NB4 (cell line): ENCODE measurements at regions not wholly inside any gene's neighbourhood (a gene's known extent, or its start where the extent isn't known, plus 50 kb on each side); places are given as distances from the start of the nearest gene placed in this dataset.

Experiments
- DNase-seq: peaks from one replicate; pipeline ENCODE4 v3.0.0; 2010; ENCODE audit warnings: low read depth
- H3K4me3 ChIP-seq: one replicate; pipeline ENCODE4 v1.5.1; 2011; ENCODE audit warnings: mild to moderate bottlenecking, low read depth, low read length, moderate library complexity
- MYC ChIP-seq: IDR thresholded peaks from 2 replicates; pipeline ENCODE4 v1.6.1; 2011; ENCODE audit warnings: low read depth, low read length
- POLR2A ChIP-seq: IDR thresholded peaks from 2 replicates; pipeline ENCODE4 v1.6.1; 2011; ENCODE audit warnings: mild to moderate bottlenecking; ENCODE audit not compliant: insufficient read length; ENCODE audit errors: extremely low read depth
- TF ChIP-seq, protein P1 (sequence below): IDR thresholded peaks from 2 replicates; pipeline ENCODE4 v1.6.1; 2011; ENCODE audit warnings: low read depth, low read length
- TF ChIP-seq, protein P2 (sequence below): IDR thresholded peaks from one replicate; pipeline ENCODE4 v1.5.1; 2012; ENCODE audit warnings: low read depth, low read length

DNA sequence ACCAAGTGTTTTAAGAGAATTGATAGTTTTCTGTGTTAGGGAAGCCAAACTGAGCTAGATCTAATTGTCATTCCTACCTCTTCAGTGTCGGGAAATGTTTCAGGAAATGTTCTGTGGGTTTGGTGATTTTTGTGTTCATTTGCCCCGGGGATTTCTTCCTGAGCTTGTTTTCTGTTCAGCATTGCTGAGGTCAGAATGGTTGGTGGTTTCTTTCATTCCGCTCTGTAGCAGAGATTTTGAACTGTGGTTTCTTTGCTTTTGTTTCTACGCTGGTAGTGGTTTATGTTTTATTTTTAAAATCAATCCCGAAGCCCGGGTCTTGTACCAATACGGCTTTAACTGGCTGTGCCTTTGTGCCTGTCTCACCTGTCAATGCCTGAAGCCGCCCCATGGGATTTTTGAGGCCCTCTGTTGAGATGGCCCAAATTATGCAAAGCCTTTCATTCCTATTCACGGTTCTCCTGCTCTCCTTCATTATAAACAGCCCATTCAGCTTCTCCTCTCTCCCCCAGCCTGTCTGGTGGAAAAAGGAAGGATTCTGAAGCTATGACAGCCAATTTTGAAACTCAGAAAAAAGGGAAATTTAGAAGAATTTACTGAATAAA is 417.2 kb upstream of the KAZN start:
- no peak for DNase-seq
- TF ChIP-seq POLR2A (no peak), MYC (no peak)
- TF ChIP-seq, protein P1, sequence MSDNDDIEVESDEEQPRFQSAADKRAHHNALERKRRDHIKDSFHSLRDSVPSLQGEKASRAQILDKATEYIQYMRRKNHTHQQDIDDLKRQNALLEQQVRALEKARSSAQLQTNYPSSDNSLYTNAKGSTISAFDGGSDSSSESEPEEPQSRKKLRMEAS, result no peak
- TF ChIP-seq, protein P2, sequence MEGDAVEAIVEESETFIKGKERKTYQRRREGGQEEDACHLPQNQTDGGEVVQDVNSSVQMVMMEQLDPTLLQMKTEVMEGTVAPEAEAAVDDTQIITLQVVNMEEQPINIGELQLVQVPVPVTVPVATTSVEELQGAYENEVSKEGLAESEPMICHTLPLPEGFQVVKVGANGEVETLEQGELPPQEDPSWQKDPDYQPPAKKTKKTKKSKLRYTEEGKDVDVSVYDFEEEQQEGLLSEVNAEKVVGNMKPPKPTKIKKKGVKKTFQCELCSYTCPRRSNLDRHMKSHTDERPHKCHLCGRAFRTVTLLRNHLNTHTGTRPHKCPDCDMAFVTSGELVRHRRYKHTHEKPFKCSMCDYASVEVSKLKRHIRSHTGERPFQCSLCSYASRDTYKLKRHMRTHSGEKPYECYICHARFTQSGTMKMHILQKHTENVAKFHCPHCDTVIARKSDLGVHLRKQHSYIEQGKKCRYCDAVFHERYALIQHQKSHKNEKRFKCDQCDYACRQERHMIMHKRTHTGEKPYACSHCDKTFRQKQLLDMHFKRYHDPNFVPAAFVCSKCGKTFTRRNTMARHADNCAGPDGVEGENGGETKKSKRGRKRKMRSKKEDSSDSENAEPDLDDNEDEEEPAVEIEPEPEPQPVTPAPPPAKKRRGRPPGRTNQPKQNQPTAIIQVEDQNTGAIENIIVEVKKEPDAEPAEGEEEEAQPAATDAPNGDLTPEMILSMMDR, result no peak
- no peak overlapping the region for H3K4me3 ChIP-seq

DNA sequence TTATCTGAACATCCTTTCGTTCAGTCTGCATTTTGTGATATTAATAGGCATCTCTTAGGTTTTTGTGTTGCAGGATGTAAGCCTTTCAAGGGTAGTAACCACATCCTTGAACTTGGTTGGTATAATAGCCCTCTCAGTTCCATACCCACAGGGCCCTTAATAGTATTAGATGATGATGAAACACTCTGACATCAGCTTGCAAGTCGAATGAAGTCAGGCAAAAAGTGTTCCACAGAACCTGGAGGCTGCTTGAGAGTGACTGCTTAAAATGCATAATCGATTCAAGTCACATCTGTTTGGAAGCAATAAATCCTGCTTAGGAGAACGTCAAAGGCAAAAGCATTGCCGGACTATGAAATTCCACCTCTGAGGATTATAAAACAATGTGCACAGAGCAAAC is 415.6 kb upstream of the KAZN start:
- DNase-seq, result no peak
- TF ChIP-seq, protein P1, result no peak
- TF ChIP-seq, protein P2, result no peak
- TF ChIP-seq MYC (no peak), POLR2A (no peak)
- no peak overlapping the region for H3K4me3 ChIP-seq

DNA sequence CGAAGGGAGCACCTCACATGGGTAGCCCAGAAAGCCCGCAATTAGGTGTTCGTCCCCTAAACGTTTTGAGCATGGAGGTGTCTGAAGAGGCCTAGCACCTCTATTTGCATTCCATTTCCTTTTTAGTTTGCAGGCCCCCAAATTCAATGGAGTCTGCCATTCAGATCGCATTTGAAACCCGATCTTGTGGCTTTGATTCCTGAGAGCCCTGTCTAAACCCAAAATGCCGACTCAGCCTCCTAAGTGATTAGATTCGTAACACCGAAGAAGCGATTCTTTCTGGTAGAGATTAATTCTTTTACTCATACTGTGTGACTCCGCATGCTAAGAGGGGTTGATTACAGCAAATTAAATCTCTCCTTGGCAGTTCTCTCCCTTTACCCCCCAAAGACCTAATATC is 415.2 kb upstream of the KAZN start:
- no peak for DNase-seq
- TF ChIP-seq MYC, result no peak
- TF ChIP-seq, protein P2, result no peak
- TF ChIP-seq, protein P1, result no peak
- TF ChIP-seq POLR2A, result no peak
- no peak overlapping the region for H3K4me3 ChIP-seq

DNA sequence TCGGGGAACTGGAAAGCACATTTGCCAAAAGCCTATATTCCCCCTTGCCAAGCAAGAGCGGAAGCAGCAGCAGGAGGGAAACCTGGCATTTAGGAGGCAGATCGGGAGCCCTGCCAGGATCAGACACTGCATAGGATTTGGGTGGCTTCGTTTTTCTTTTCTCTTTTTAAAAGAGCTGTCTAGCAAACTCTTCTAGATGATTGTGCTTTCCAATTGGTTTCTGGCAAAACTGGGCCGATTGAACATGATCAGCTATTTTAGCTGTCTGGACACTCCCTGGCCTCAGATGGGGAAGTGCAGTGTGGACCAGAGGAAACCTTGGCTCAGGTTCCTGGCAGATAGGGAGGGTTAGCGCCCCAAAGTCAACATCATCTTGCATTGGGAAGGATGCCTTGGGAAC is 414.0 kb upstream of the KAZN start:
- DNase-seq, result no peak
- TF ChIP-seq POLR2A (no peak), MYC (no peak)
- TF ChIP-seq, protein P2, result no peak
- TF ChIP-seq, protein P1, result no peak
- H3K4me3 ChIP-seq, result no peak overlapping the region

DNA sequence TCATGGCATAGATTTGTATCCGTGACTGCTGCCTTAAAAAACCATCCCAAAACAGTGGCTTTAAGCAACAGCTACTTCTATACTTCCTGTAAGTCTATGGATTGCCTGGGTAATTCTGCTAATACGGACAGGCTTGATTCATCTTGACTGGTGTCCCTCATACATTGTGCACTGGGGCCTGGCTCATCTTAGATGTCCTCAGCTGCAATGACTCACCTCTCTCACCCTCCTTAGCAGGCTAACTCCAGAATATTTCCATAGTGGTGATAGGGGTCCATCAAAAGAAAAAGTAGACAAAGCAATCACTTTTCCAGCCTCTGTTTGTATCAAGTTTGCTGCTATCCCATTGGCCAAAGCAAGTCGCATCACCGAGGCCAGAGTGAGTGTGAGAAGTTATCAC is 409.1 kb upstream of the KAZN start:
- H3K4me3 ChIP-seq, result no peak overlapping the region
- no peak for DNase-seq
- TF ChIP-seq MYC (no peak), POLR2A (no peak)
- TF ChIP-seq, protein P2, result no peak
- TF ChIP-seq, protein P1, result no peak

DNA sequence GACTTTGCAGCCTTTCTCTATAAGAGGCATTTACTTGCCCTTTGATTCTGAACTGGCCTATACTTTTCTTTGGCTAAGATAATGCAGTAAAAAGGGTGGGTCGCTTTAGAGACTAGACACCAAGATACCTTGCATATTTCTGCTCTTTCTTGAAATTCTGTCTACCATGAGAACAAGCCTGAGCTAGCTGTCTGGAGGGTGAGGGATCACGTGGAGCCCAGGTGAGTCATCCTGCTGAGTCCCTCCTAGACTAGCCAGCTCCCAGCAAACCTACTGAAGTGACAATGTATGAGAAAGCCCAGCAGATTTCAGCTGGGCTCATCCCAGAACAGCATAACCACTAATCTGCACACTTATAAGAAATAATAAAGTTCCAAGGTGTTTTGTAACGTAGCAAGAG is 408.0 kb upstream of the KAZN start:
- TF ChIP-seq MYC, result no peak
- TF ChIP-seq, protein P1, result no peak
- TF ChIP-seq, protein P2, result no peak
- no peak for TF ChIP-seq POLR2A
- no peak overlapping the region for H3K4me3 ChIP-seq
- DNase-seq, result no peak
